WTC11 (cell line): ENCODE measurements at regions not wholly inside any gene's neighbourhood (a gene's known extent, or its start where the extent isn't known, plus 50 kb on each side); places are given as distances from the start of the nearest gene placed in this dataset.

Source experiments
- ATAC-seq: fragments of 200-7000 bp; cut with Tn5 transposase; 2 replicates; pipeline ENCODE4 v1.10.0; 2021; ENCODE audit warnings: mild to moderate bottlenecking, moderate library complexity
- CTCF ChIA-PET: fragments of 300-600 bp; sonication (Branson Sonifier 250); formaldehyde crosslinking; loops from one replicate; lab custom pipeline; 2021; ENCODE audit warnings: antibody characterized with exemption; lab: Charles Lee
- POLR2A ChIA-PET: fragments of 350-600 bp; sonication (Branson Sonifier 250); formaldehyde crosslinking; loops from one replicate; lab custom pipeline; 2021; ENCODE audit warnings: antibody characterized with exemption; lab: Charles Lee
- DNase-seq: peaks from one replicate; pipeline ENCODE4 v3.0.0; 2021; ENCODE audit warnings: low spot score
- H3K27ac Mint-ChIP-seq: 2 replicates; pipeline ENCODE4 v1.8.0; 2021; ENCODE audit warnings: mixed read lengths
- H3K27me3 Mint-ChIP-seq: 2 replicates; pipeline ENCODE4 v1.8.0; 2021; ENCODE audit warnings: low read depth, mild to moderate bottlenecking, moderate library complexity, mixed read lengths
- H3K36me3 Mint-ChIP-seq: 2 replicates; pipeline ENCODE4 v1.8.0; 2021; ENCODE audit warnings: mixed read lengths
- H3K4me1 Mint-ChIP-seq: 2 replicates; pipeline ENCODE4 v1.8.0; 2022; ENCODE audit warnings: mixed read lengths
- H3K4me3 Mint-ChIP-seq: 2 replicates; pipeline ENCODE4 v1.8.0; 2021; ENCODE audit warnings: mild to moderate bottlenecking, moderate library complexity, mixed read lengths
- H3K9me3 Mint-ChIP-seq: 2 replicates; pipeline ENCODE4 v1.8.0; 2021; ENCODE audit warnings: mixed read lengths
- ERG ChIP-seq: fragments of 250-450 bp; sonication (Bioruptor Pico); IDR thresholded peaks from 2 replicates; pipeline ENCODE4 v1.8.0; 2021; ENCODE audit warnings: mild to moderate bottlenecking
- FOXJ3 ChIP-seq: sonication (generic); formaldehyde crosslinking; IDR thresholded peaks from 2 replicates; pipeline ENCODE4 v1.9.0; 2021; ENCODE audit warnings: missing genetic modification reagents, mild to moderate bottlenecking, borderline replicate concordance
- GABPB1 ChIP-seq: sonication (generic); formaldehyde crosslinking; IDR thresholded peaks from 2 replicates; pipeline ENCODE4 v1.8.1; 2023; ENCODE audit warnings: mild to moderate bottlenecking, missing genetic modification reagents
- GTF2I ChIP-seq: fragments of 250-450 bp; sonication (Bioruptor Pico); conservative IDR thresholded peaks from 2 replicates; pipeline ENCODE4 v1.4.0; 2021; ENCODE audit warnings: mild to moderate bottlenecking
- HMGXB4 ChIP-seq: sonication (generic); formaldehyde crosslinking; IDR thresholded peaks from 2 replicates; pipeline ENCODE4 v1.8.1; 2023; ENCODE audit warnings: mild to moderate bottlenecking, moderate library complexity, missing genetic modification reagents
- MXD4 ChIP-seq: fragments of 250-450 bp; sonication (Bioruptor Pico); IDR thresholded peaks from 2 replicates; pipeline ENCODE4 v1.8.0; 2021; ENCODE audit warnings: mild to moderate bottlenecking, moderate library complexity, borderline replicate concordance
- MYBL2 ChIP-seq: sonication (generic); formaldehyde crosslinking; IDR thresholded peaks from 2 replicates; pipeline ENCODE4 v1.8.1; 2023; ENCODE audit warnings: mild to moderate bottlenecking, moderate library complexity, missing genetic modification reagents
- NR1H2 ChIP-seq: sonication (generic); formaldehyde crosslinking; IDR thresholded peaks from 2 replicates; pipeline ENCODE4 v1.9.0; 2021; ENCODE audit warnings: mild to moderate bottlenecking, moderate library complexity, missing genetic modification reagents
- NR2C2 ChIP-seq: sonication (generic); formaldehyde crosslinking; IDR thresholded peaks from 2 replicates; pipeline ENCODE4 v1.8.0; 2022; ENCODE audit warnings: mild to moderate bottlenecking, missing genetic modification reagents
- STAT6 ChIP-seq: sonication (generic); formaldehyde crosslinking; conservative IDR thresholded peaks from 2 replicates; pipeline ENCODE4 v1.8.1; 2023; ENCODE audit warnings: mild to moderate bottlenecking, low read depth, missing genetic modification reagents, moderate library complexity
- ZNF416 ChIP-seq: fragments of 250-450 bp; sonication (Bioruptor Pico); IDR thresholded peaks from 2 replicates; pipeline ENCODE4 v1.9.0; 2021; ENCODE audit warnings: mild to moderate bottlenecking, inconsistent platforms
- TF ChIP-seq, protein P1 (sequence below): fragments of 250-450 bp; sonication (Bioruptor Pico); conservative IDR thresholded peaks from 2 replicates; pipeline ENCODE4 v1.9.0; 2021; ENCODE audit warnings: mild to moderate bottlenecking
- TF ChIP-seq, protein P2 (sequence below): sonication (generic); formaldehyde crosslinking; IDR thresholded peaks from 2 replicates; pipeline ENCODE4 v1.8.1; 2023; ENCODE audit warnings: mild to moderate bottlenecking, missing genetic modification reagents
- TF ChIP-seq, protein P3 (sequence below): sonication (generic); formaldehyde crosslinking; IDR thresholded peaks from 2 replicates; pipeline ENCODE4 v1.8.0; 2022; ENCODE audit warnings: mild to moderate bottlenecking, missing genetic modification reagents
- TF ChIP-seq, protein P4 (sequence below): fragments of 250-450 bp; sonication (Bioruptor Pico); IDR thresholded peaks from 2 replicates; pipeline ENCODE4 v1.9.0; 2021; ENCODE audit warnings: mild to moderate bottlenecking, borderline replicate concordance

- no peak for TF ChIP-seq FOXJ3 (CRISPR knock-in tag)
- TF ChIP-seq, protein P1, sequence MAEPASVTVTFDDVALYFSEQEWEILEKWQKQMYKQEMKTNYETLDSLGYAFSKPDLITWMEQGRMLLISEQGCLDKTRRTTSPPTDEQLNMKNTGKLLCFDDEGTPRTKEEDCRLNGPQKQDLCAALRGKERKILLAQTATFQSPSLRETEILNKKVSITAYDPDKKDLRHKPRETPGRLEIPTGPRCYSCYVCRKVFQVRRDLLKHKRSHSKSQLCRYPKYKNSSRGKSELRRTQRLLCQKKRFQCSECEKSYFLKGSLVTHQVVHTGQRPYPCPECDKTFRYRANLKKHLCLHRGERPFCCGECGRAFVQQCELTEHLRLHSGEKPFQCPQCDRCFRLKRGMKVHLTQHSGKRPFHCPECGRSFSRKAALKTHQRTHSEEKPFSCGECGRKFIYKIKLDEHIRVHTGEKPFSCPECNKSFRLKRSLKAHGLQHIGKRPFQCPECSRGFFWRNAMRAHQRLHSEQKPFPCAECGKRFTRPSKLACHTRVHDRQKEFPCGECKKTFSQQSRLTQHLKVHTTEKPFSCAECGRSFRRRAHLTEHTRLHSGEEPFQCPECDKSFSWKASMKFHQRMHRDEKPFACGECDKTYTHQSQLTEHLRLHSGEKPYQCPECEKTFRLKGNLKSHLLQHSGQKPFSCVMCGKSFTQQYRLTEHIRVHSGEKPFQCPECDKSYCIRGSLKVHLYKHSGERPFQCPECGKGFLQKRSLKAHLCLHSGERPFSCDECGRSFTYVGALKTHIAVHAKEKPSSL: no peak
- TF ChIP-seq ZNF416 (CRISPR knock-in tag): no peak
- TF ChIP-seq, protein P2, sequence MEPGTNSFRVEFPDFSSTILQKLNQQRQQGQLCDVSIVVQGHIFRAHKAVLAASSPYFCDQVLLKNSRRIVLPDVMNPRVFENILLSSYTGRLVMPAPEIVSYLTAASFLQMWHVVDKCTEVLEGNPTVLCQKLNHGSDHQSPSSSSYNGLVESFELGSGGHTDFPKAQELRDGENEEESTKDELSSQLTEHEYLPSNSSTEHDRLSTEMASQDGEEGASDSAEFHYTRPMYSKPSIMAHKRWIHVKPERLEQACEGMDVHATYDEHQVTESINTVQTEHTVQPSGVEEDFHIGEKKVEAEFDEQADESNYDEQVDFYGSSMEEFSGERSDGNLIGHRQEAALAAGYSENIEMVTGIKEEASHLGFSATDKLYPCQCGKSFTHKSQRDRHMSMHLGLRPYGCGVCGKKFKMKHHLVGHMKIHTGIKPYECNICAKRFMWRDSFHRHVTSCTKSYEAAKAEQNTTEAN (CRISPR knock-in tag): no peak
- no peak for TF ChIP-seq NR2C2
- TF ChIP-seq HMGXB4: no peak
- no peak for TF ChIP-seq GABPB1 (CRISPR knock-in tag)
Measured at GRCh38 chr2:221883976-221884375, 311.9 kb upstream of the EPHA4 start (continued).

DNA sequence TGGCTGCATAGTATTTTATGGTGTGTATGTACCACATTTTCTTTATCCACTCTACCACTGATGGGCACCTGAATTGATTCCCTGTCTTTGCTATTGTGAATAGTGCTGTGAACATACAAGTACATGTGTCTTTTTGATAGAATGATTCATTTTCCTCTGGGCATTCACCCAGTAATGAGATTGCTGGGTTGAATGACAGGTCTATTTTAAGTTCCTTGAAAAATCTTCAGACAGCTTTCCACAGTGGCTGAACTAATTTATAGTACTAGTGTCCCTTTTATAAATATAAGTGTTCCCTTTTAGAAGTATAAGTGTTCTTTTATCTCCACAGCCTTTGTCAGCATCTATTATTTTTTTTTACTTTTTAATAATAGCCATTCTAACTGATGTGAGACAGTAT lies 303.9 kb upstream of the EPHA4 start:
- ATAC-seq (no peak), DNase-seq (no peak)
- ChIA-PET CTCF (no interaction called here), POLR2A (no interaction called here)
- Mint-ChIP-seq H3K4me3 (no peak overlapping the region), H3K27me3 (no peaks in the 10 kb centered on the region), H3K36me3 (peaks cover 4% of the 10 kb centered on the region; the same call in 1 of the 2 replicates), H3K27ac (no peak overlapping the region), H3K9me3 (peaks cover 19% of the 10 kb centered on the region), H3K4me1 (0 out of 2 replicates have a peak, but pooled peaks cover 4% of the 10 kb centered on the region)
- TF ChIP-seq, protein P3, sequence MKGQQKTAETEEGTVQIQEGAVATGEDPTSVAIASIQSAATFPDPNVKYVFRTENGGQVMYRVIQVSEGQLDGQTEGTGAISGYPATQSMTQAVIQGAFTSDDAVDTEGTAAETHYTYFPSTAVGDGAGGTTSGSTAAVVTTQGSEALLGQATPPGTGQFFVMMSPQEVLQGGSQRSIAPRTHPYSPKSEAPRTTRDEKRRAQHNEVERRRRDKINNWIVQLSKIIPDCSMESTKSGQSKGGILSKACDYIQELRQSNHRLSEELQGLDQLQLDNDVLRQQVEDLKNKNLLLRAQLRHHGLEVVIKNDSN (CRISPR knock-in tag): no peak
- TF ChIP-seq GTF2I (CRISPR knock-in tag): no peak
- TF ChIP-seq, all 79 proteins: peak for 0

GRCh38 chr2:221874444-221874843 lies 302.3 kb upstream of the EPHA4 start:
- H3K4me1 Mint-ChIP-seq: 0 out of 2 replicates have a peak, but pooled peaks cover 4% of the 10 kb centered on the region
- no peak for TF ChIP-seq STAT6 (CRISPR knock-in tag)
- TF ChIP-seq ERG: no peak
- TF ChIP-seq NR1H2 (CRISPR knock-in tag): no peak
- TF ChIP-seq MYBL2 (CRISPR knock-in tag): no peak
- no peak for TF ChIP-seq GTF2I (CRISPR knock-in tag)
- TF ChIP-seq, protein P1: no peak
- TF ChIP-seq, protein P4, sequence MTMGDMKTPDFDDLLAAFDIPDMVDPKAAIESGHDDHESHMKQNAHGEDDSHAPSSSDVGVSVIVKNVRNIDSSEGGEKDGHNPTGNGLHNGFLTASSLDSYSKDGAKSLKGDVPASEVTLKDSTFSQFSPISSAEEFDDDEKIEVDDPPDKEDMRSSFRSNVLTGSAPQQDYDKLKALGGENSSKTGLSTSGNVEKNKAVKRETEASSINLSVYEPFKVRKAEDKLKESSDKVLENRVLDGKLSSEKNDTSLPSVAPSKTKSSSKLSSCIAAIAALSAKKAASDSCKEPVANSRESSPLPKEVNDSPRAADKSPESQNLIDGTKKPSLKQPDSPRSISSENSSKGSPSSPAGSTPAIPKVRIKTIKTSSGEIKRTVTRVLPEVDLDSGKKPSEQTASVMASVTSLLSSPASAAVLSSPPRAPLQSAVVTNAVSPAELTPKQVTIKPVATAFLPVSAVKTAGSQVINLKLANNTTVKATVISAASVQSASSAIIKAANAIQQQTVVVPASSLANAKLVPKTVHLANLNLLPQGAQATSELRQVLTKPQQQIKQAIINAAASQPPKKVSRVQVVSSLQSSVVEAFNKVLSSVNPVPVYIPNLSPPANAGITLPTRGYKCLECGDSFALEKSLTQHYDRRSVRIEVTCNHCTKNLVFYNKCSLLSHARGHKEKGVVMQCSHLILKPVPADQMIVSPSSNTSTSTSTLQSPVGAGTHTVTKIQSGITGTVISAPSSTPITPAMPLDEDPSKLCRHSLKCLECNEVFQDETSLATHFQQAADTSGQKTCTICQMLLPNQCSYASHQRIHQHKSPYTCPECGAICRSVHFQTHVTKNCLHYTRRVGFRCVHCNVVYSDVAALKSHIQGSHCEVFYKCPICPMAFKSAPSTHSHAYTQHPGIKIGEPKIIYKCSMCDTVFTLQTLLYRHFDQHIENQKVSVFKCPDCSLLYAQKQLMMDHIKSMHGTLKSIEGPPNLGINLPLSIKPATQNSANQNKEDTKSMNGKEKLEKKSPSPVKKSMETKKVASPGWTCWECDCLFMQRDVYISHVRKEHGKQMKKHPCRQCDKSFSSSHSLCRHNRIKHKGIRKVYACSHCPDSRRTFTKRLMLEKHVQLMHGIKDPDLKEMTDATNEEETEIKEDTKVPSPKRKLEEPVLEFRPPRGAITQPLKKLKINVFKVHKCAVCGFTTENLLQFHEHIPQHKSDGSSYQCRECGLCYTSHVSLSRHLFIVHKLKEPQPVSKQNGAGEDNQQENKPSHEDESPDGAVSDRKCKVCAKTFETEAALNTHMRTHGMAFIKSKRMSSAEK (CRISPR knock-in tag): no peak
- TF ChIP-seq MXD4 (CRISPR knock-in tag): no peak

More at GRCh38 chr2:221874444-221874843, 302.3 kb upstream of the EPHA4 start:
- peaks cover 31% of the 10 kb centered on the region for H3K9me3 Mint-ChIP-seq
- DNase-seq: no peak
- no peak for ATAC-seq
- H3K4me3 Mint-ChIP-seq: no peak overlapping the region
- POLR2A ChIA-PET: no interaction called here
- peaks cover 7% of the 10 kb centered on the region; the same call in 1 of the 2 replicates for H3K36me3 Mint-ChIP-seq
- H3K27me3 Mint-ChIP-seq: no peaks in the 10 kb centered on the region; the same call in 1 of the 2 replicates
- CTCF ChIA-PET: no interaction called here
- H3K27ac Mint-ChIP-seq: no peak overlapping the region
